Gastrocnemius medialis (tissue), 4 donors: ENCODE measurements at regions not wholly inside any gene's neighbourhood (a gene's known extent, or its start where the extent isn't known, plus 50 kb on each side); places are given as distances from the start of the nearest gene placed in this dataset.

ENCODE experiments used
- ATAC-seq, 2 donors: fragments of 150-250 bp; one replicate each; pipeline ENCODE4 v1.9.1; 2016
- DNase-seq, 2 donors: peaks; one replicate each; pipeline ENCODE4 v3.0.0-alpha.2; 2019
- H3K27ac ChIP-seq, 4 donors: fragments of 200-600 bp; sonication (generic); 1 replicate in 1 of 4; 2 replicates in 3 of 4; pipeline ENCODE4 v1.5.1; 2016 to 2018; ENCODE audit warnings: mild to moderate bottlenecking in 2 of 4, moderate library complexity in 1 of 4
- H3K27me3 ChIP-seq, 3 donors: fragments of 200-600 bp; sonication (generic) in 2 of 3; 1 replicate in 1 of 3; 2 replicates in 2 of 3; pipeline versions ENCODE4 v1.5.1 to v1.6.0; 2016 to 2019; ENCODE audit warnings: mild to moderate bottlenecking in 1 of 3, moderate library complexity in 1 of 3
- H3K36me3 ChIP-seq, 2 donors: fragments of 200-600 bp; sonication (generic) in 1 of 2; one replicate each; pipeline ENCODE4 v1.5.1; 2017 to 2018
- H3K4me1 ChIP-seq, 2 donors: fragments of 200-600 bp; sonication (generic) in 1 of 2; one replicate each; pipeline ENCODE4 v1.5.1; 2016 to 2017; ENCODE audit warnings: mild to moderate bottlenecking in 2 of 2
- H3K4me3 ChIP-seq, 4 donors: fragments of 200-600 bp; sonication (generic) in 3 of 4; 1 replicate in 1 of 4; 2 replicates in 3 of 4; pipeline ENCODE4 v1.5.1; 2016 to 2019; ENCODE audit warnings: mild to moderate bottlenecking in 2 of 4
- H3K9me3 ChIP-seq, 3 donors: fragments of 200-600 bp; sonication (generic) in 2 of 3; 1 replicate in 1 of 3; 2 replicates in 2 of 3; pipeline ENCODE4 v1.5.1; 2016 to 2019
- POLR2A ChIP-seq, 2 donors: fragments of 450-650 bp; IDR thresholded peaks; one replicate each; pipeline ENCODE4 v1.6.1; 2017; ENCODE audit warnings: antibody characterized with exemption in 2 of 2, mild to moderate bottlenecking in 2 of 2, moderate library complexity in 2 of 2
- in situ Hi-C, 4 donors: fragments of 200-750 bp; cut with MboI; loops; one replicate each; pipeline versions ENCODE4 v1.15.0 to v1.8.0; 2017; ENCODE audit warnings: low sequenced_read_pairs in 4 of 4
- intact Hi-C: fragments of 100-400 bp; cut with DNase I; formaldehyde crosslinking; loops from one replicate; pipeline ENCODE4 v1.15.1; 2023; ENCODE audit warnings: low total_unique reads
- TF ChIP-seq, protein P1 (sequence below), 5 experiments: fragments of 450-650 bp in 3 of 5; fragments of 200-600 bp in 2 of 5; sonication (generic) in 2 of 5; IDR thresholded peaks in 4 of 5; conservative IDR thresholded peaks in 1 of 5; 1 replicate in 4 of 5; 2 replicates in 1 of 5; pipeline ENCODE4 v1.5.1; 2016 to 2019; ENCODE audit warnings: antibody characterized with exemption in 5 of 5, mild to moderate bottlenecking in 3 of 5, moderate library complexity in 3 of 5

DNA sequence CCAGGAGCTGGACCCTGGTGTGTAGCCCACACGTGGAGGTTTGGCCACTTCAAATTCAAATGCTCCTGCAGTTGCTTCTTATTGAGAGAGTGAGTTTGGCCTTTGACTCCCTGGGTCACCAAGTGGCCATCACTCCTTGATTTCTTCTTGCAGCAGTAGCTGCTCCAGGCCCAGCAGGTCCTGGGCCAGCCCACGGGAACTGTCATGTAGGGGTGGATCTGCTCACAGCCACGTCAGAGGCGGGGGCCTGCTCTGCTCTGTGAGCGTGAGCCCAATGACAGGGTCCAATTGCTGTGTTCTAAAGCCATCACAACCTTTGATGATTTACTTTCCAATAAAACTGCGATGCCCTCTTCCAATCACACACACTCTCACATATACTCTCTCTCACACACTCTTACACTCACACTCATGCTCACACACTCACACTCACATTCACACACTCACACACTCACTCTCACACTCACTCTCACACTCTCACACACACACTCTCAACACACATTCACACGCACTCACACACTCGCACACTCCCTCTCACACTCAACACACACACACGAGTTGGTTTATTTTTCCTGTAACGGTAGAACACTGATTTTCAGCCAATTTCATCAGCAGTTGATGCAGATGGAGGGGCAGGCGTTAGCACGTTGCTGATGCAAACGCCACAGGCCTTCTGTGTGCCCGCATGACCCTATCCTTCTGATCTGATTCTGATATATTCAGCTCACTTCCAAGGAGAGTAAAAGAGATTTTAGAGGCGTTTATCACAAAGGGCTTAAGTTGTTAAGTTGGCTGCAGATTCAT, 210.7 kb upstream of the PPP2R2D start:
- Histone ChIP-seq H3K9me3 (no peaks in the 10 kb centered on the region), H3K27me3 (peaks cover 0 to 2% (median 0%) of the 10 kb centered on the region in 3 donors), H3K4me1 (no peaks in the 10 kb centered on the region), H3K27ac (no peak overlapping the region), H3K4me3 (no peak overlapping the region), H3K36me3 (no peaks in the 10 kb centered on the region)
- intact Hi-C loops = no loop called here
- no peak for TF ChIP-seq POLR2A (IDR thresholded peaks at IDR 0.05)
- TF ChIP-seq, protein P1, sequence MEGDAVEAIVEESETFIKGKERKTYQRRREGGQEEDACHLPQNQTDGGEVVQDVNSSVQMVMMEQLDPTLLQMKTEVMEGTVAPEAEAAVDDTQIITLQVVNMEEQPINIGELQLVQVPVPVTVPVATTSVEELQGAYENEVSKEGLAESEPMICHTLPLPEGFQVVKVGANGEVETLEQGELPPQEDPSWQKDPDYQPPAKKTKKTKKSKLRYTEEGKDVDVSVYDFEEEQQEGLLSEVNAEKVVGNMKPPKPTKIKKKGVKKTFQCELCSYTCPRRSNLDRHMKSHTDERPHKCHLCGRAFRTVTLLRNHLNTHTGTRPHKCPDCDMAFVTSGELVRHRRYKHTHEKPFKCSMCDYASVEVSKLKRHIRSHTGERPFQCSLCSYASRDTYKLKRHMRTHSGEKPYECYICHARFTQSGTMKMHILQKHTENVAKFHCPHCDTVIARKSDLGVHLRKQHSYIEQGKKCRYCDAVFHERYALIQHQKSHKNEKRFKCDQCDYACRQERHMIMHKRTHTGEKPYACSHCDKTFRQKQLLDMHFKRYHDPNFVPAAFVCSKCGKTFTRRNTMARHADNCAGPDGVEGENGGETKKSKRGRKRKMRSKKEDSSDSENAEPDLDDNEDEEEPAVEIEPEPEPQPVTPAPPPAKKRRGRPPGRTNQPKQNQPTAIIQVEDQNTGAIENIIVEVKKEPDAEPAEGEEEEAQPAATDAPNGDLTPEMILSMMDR (IDR thresholded peaks at IDR 0.05 in 4 of 5, conservative IDR thresholded peaks at IDR 0.05 in 1 of 5) = no peak
- ATAC-seq (no peak), DNase-seq (no peak)
- in situ Hi-C loops = no loop called here

DNA sequence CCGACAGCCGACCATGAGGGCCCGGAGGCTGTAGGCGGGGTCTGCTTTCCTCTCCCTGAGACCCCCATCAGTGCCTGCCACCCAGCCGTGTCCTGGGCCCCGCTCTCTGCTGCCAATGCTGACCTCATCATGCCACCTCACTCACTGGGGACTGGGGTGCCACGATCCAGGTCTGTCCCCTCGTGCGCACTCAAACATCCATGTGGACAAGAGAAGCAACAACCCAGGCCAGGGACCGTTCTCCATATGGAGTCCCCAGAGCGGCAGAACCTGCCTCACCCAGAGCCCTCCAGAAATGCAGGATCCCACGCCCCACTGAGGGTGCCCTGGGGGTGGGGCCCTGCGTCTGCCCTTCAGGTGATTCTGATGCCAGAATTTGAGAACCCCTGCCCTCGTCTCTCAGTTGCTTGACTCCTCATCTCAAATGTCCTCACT, 210.0 kb upstream of the PPP2R2D start:
- H3K9me3 ChIP-seq = no peaks in the 10 kb centered on the region
- in situ Hi-C loops (no loop called here), intact Hi-C loops (no loop called here)
- no peak overlapping the region for H3K4me3 ChIP-seq
- no peaks in the 10 kb centered on the region for H3K36me3 ChIP-seq
- DNase-seq = no peak
- ATAC-seq = no peak
- no peak for TF ChIP-seq POLR2A (IDR thresholded peaks at IDR 0.05)
- TF ChIP-seq, protein P1 (IDR thresholded peaks at IDR 0.05 in 4 of 5, conservative IDR thresholded peaks at IDR 0.05 in 1 of 5) = no peak
- no peaks in the 10 kb centered on the region for H3K4me1 ChIP-seq
- H3K27me3 ChIP-seq = peaks cover 0 to 2% (median 0%) of the 10 kb centered on the region in 3 donors
- H3K27ac ChIP-seq = no peak overlapping the region

DNA sequence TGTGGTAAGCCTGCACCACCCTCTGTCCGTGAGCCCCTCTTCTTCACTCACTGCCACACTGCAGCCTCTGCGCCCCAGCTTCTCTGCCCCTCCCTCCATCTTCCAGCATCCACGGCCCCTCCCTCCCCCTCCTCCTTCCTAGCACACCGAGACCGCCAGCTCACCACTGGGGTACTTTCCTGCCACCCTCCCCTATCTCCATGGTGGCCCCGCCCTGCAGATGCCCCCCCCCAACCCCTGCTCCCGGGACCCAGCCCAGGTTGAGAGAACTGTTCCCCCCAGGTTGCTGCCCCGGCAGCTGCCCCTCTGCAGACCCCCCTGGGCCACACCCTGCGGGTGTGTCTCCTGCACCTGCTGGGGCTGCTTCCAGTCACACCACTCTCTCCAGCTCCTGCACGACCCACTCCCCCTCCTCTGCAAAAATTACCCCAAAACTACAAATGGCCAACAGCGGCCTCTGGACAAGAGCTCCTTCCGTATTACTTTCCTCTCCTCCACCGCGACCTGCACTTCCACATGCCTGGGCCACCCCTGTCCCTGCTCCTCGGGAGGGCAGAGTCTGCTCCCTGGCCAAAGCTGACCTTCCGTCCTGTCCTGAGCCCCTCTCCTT, 209.2 kb upstream of the PPP2R2D start:
- H3K4me3 ChIP-seq = no peak overlapping the region
- H3K9me3 ChIP-seq = no peaks in the 10 kb centered on the region
- TF ChIP-seq, protein P1 (IDR thresholded peaks at IDR 0.05 in 4 of 5, conservative IDR thresholded peaks at IDR 0.05 in 1 of 5) = no peak
- no peak for TF ChIP-seq POLR2A (IDR thresholded peaks at IDR 0.05)
- ATAC-seq = no peak
- peaks cover 0 to 2% (median 0%) of the 10 kb centered on the region in 3 donors for H3K27me3 ChIP-seq
- H3K27ac ChIP-seq = no peak overlapping the region
- H3K36me3 ChIP-seq = no peaks in the 10 kb centered on the region
- no peaks in the 10 kb centered on the region for H3K4me1 ChIP-seq
- in situ Hi-C loops (no loop called here), intact Hi-C loops (no loop called here)
- DNase-seq = no peak

DNA sequence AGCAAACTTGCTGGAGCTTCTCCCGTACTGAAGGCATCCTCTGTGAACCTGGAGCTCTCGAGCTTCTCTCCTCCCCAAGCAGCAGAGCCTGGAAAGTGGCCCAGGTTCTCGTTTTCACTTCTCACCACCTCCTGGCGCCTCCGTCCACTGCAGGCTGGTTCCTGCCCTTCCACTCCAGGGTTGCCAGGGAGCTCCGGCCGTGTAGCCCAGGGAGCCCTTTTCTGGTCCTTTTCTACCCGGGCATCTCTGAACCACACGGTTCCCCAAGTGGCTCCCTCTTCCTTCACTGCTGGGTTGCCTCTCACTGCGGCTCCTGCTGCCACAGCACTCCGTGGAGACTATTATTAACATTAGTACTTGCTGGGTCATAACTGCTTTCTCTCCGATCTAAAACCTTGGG, 208.6 kb upstream of the PPP2R2D start:
- no peaks in the 10 kb centered on the region for H3K4me1 ChIP-seq
- no peaks in the 10 kb centered on the region for H3K36me3 ChIP-seq
- H3K27ac ChIP-seq = no peak overlapping the region
- intact Hi-C loops = no loop called here
- TF ChIP-seq, protein P1 (IDR thresholded peaks at IDR 0.05 in 4 of 5, conservative IDR thresholded peaks at IDR 0.05 in 1 of 5) = no peak
- TF ChIP-seq POLR2A (IDR thresholded peaks at IDR 0.05) = no peak
- DNase-seq (no peak), ATAC-seq (no peak)
- H3K27me3 ChIP-seq = peaks cover 0 to 2% (median 0%) of the 10 kb centered on the region in 3 donors
- no peaks in the 10 kb centered on the region for H3K9me3 ChIP-seq
- in situ Hi-C loops = no loop called here
- no peak overlapping the region for H3K4me3 ChIP-seq
